ENCODE measurements at regions not wholly inside any gene's neighbourhood (a gene's known extent, or its start where the extent isn't known, plus 50 kb on each side); places are given as distances from the start of the nearest gene placed in this dataset.
A peak's percentile ranks its signal among the peaks of the same experiment; 100 is the strongest.

DNA sequence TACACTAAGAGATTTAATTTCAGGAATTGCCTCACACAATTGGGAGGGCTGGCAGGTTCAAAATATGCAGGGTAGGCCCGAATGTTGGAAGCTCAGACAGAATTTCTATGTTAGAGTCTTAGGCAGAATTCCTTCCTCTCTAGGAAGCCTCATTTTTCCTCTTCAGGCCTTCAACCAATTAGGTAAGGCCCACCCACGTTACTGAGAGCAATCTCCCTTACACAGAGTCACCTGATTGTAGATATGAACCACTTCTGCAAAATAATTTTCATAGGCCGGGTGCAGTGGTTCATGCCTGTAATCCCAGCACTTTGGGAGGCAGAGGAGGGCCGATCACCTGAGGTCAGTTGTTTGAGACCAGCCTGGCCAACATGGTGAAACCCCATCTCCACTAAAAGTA, 50.2 kb upstream of the HIVEP1 start:
- Mint-ChIP-seq H3K27ac (no peak overlapping the region), H3K4me3 (no peak overlapping the region)

DNA sequence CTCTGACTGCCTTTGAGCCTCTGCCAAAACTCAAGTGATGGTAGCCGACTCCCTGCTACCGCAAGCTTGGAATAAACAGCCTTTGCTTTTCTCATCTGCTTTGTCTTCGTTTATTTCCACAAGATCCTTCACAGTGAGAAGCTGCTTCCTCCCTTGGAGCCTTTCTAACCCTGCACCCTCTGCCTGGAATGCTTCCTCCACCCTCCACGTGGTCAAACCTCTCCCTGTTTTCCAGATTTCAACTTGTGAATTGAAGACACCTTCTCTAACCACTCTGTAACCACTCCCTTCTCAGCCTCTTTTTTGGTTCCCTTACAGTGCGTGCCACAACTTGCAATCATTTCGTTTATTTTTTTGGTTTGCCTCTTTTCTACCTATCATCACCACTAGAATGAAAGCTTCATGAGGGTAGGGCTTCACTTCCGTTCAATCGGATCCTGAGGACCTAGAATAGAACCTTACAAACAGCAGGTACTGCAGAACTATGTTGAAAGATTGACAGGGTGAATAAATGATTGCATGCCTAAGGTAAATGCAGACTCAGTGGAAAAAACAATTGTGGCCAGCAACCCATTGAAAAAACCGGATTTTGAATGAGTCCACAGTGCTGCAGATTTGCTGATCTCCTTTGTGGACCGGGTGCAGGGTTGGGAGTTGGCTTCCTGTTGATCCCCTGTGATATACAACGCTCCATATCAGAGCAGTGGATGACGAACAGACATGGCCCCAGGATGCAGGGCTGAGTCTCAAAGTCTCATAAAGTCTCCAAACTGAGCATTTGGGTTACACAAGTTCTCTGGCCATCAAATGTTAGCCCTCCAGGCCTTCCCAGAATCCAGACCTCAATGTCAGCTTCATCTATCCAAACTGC, 51.0 kb upstream of the HIVEP1 start:
- Histone ChIP-seq H2AFZ (replicated peaks) (peak overlapping the region; percentile 68), H3F3A (ENCODE audit: low read depth) (no peaks in the 10 kb centered on the region), H3K9me3 (ENCODE audit: low read depth) (no peaks in the 10 kb centered on the region), H3K79me2 (ENCODE audit: low read depth) (no peaks in the 10 kb centered on the region), H3K9ac (no peak overlapping the region), H3K36me3 (no peaks in the 10 kb centered on the region), H3K4me2 (no peak overlapping the region), H3K27ac (no peak overlapping the region), H3K27me3 (no peaks in the 10 kb centered on the region), H3K4me3 (no peak overlapping the region), H4K20me1 (ENCODE audit: low read depth) (no peaks in the 10 kb centered on the region), H3K4me1 (no peaks in the 10 kb centered on the region)
- Mint-ChIP-seq H3K36me3 (no peaks in the 10 kb centered on the region), H3K4me3 (no peak overlapping the region), H3K9me3 (peaks cover 2% of the 10 kb centered on the region), H3K4me1 (no peaks in the 10 kb centered on the region), H3K27me3 (ENCODE audit: insufficient read depth, low read depth) (peaks cover 8% of the 10 kb centered on the region), H3K27ac (no peak overlapping the region)
- DNase-seq (ENCODE audit: low spot score), result no peak
- TF ChIP-seq EZH2 (IDR thresholded peaks at IDR 0.05) (no peak), EZH2phosphoT487 (IDR thresholded peaks at IDR 0.05) (no peak)
- TF ChIP-seq, protein P1, sequence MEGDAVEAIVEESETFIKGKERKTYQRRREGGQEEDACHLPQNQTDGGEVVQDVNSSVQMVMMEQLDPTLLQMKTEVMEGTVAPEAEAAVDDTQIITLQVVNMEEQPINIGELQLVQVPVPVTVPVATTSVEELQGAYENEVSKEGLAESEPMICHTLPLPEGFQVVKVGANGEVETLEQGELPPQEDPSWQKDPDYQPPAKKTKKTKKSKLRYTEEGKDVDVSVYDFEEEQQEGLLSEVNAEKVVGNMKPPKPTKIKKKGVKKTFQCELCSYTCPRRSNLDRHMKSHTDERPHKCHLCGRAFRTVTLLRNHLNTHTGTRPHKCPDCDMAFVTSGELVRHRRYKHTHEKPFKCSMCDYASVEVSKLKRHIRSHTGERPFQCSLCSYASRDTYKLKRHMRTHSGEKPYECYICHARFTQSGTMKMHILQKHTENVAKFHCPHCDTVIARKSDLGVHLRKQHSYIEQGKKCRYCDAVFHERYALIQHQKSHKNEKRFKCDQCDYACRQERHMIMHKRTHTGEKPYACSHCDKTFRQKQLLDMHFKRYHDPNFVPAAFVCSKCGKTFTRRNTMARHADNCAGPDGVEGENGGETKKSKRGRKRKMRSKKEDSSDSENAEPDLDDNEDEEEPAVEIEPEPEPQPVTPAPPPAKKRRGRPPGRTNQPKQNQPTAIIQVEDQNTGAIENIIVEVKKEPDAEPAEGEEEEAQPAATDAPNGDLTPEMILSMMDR (IDR thresholded peaks at IDR 0.05), result no peak

More for the DNA sequence above, 50.2 kb upstream of the HIVEP1 start:
- no peak overlapping the region for H3K27ac ChIP-seq
- H3K9me3 ChIP-seq (ENCODE audit: low read depth), result no peaks in the 10 kb centered on the region
- H3K79me2 ChIP-seq (ENCODE audit: low read depth), result no peaks in the 10 kb centered on the region
- H3K4me2 ChIP-seq, result no peak overlapping the region
- H3K27me3 ChIP-seq, result no peaks in the 10 kb centered on the region
- TF ChIP-seq, protein P1 (IDR thresholded peaks at IDR 0.05), result no peak
- TF ChIP-seq EZH2 (IDR thresholded peaks at IDR 0.05) (no peak), EZH2phosphoT487 (IDR thresholded peaks at IDR 0.05) (no peak)
- H3F3A ChIP-seq (ENCODE audit: low read depth), result no peaks in the 10 kb centered on the region
- Mint-ChIP-seq H3K36me3 (no peaks in the 10 kb centered on the region), H3K4me1 (no peaks in the 10 kb centered on the region), H3K27me3 (ENCODE audit: insufficient read depth, low read depth) (peaks cover 5% of the 10 kb centered on the region), H3K9me3 (peaks cover 2% of the 10 kb centered on the region)
- H3K9ac ChIP-seq, result no peak overlapping the region
- no peak overlapping the region for H2AFZ ChIP-seq (replicated peaks)
- H3K36me3 ChIP-seq, result no peaks in the 10 kb centered on the region
- DNase-seq (ENCODE audit: low spot score), result no peak
- H3K4me1 ChIP-seq, result no peaks in the 10 kb centered on the region
- no peaks in the 10 kb centered on the region for H4K20me1 ChIP-seq (ENCODE audit: low read depth)
- H3K4me3 ChIP-seq, result no peak overlapping the region

DNA sequence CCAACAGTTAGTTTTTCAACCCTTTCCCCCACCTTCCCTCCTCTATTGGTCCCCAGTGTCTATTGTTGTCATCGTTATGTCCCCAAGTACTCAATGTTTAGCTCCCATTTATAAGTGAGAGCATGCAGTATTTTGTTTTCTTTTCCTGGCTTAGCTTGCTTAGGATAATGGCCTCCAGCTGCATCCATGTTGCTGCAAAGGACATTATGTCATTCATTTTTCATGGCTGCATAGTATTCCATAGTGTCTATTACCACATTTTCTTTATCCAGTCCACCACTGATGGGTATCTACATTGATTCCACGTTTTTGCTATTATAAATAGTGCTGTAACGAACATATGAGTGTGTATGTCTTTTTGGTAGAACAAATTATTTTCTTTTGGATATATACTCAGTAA, 55.3 kb upstream of the HIVEP1 start:
- Histone ChIP-seq H3K9me3 (ENCODE audit: low read depth) (no peaks in the 10 kb centered on the region), H3K4me1 (no peaks in the 10 kb centered on the region), H3K36me3 (no peaks in the 10 kb centered on the region), H4K20me1 (ENCODE audit: low read depth) (no peaks in the 10 kb centered on the region), H3K4me2 (no peak overlapping the region), H3K27me3 (no peaks in the 10 kb centered on the region), H3K9ac (no peak overlapping the region), H2AFZ (replicated peaks) (no peak overlapping the region), H3F3A (ENCODE audit: low read depth) (no peaks in the 10 kb centered on the region), H3K79me2 (ENCODE audit: low read depth) (no peaks in the 10 kb centered on the region), H3K27ac (no peak overlapping the region), H3K4me3 (no peak overlapping the region)
- Mint-ChIP-seq H3K27ac (no peak overlapping the region), H3K9me3 (no peaks in the 10 kb centered on the region), H3K27me3 (ENCODE audit: insufficient read depth, low read depth) (peaks cover 4% of the 10 kb centered on the region), H3K4me3 (no peak overlapping the region), H3K36me3 (no peaks in the 10 kb centered on the region), H3K4me1 (peaks cover 8% of the 10 kb centered on the region)
- no peak for DNase-seq (ENCODE audit: low spot score)
- TF ChIP-seq EZH2phosphoT487 (IDR thresholded peaks at IDR 0.05), result no peak

DNA sequence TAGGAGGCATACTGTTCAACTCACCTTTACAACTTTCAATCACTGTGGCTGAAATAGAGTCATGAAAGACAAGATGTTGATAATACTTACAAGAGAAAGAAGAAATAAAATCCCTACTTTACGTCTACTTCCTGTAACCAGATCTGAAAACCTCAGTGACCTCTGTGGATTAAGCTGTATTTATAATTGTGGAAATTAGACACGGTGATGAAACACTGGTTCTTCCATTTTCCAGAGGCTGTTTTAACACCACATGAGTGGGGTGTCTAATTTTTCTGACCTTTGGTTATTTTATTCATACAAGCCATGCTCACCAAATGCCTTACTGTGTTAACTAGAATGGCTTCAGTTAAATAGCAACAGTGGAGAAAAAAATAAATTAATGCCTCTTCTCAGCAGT, 58.5 kb upstream of the HIVEP1 start:
- Histone ChIP-seq H4K20me1 (ENCODE audit: low read depth) (no peaks in the 10 kb centered on the region), H3K27me3 (no peaks in the 10 kb centered on the region), H3K27ac (no peak overlapping the region), H3K36me3 (no peaks in the 10 kb centered on the region), H3K4me1 (no peaks in the 10 kb centered on the region), H2AFZ (replicated peaks) (no peak overlapping the region), H3K4me2 (no peak overlapping the region), H3K9me3 (ENCODE audit: low read depth) (no peaks in the 10 kb centered on the region), H3F3A (ENCODE audit: low read depth) (no peaks in the 10 kb centered on the region), H3K9ac (no peak overlapping the region), H3K4me3 (no peak overlapping the region), H3K79me2 (ENCODE audit: low read depth) (no peaks in the 10 kb centered on the region)
- Mint-ChIP-seq H3K4me3 (no peak overlapping the region), H3K27ac (no peak overlapping the region), H3K27me3 (ENCODE audit: insufficient read depth, low read depth) (peaks cover 8% of the 10 kb centered on the region), H3K36me3 (no peaks in the 10 kb centered on the region), H3K9me3 (no peaks in the 10 kb centered on the region), H3K4me1 (peaks cover 8% of the 10 kb centered on the region)
- TF ChIP-seq EZH2phosphoT487 (IDR thresholded peaks at IDR 0.05) (no peak), EZH2 (IDR thresholded peaks at IDR 0.05) (no peak)
- TF ChIP-seq, protein P1 (IDR thresholded peaks at IDR 0.05), result no peak
- no peak for DNase-seq (ENCODE audit: low spot score)

All from neural progenitor cell (in vitro differentiated cells).